Panc1 (cell line): ENCODE measurements at regions not wholly inside any gene's neighbourhood (a gene's known extent, or its start where the extent isn't known, plus 50 kb on each side); places are given as distances from the start of the nearest gene placed in this dataset.

Source experiments
- CTCF ChIP-seq: fragments of 450-650 bp; IDR thresholded peaks from 2 replicates; pipeline ENCODE4 v1.5.1; 2017; ENCODE audit warnings: mild to moderate bottlenecking
- POLR2AphosphoS5 ChIP-seq: IDR thresholded peaks from 2 replicates; pipeline ENCODE4 v1.6.1; 2012; ENCODE audit warnings: mild to moderate bottlenecking, low read depth, low read length, moderate library complexity
- TF ChIP-seq, protein P1 (sequence below), 2 experiments: IDR thresholded peaks; 2 replicates each; pipeline ENCODE4 v1.6.1; 2011 to 2012; ENCODE audit warnings: low read depth in 2 of 2, control low read depth in 1 of 2, low read length in 1 of 2, mild to moderate bottlenecking in 1 of 2, moderate library complexity in 1 of 2; ENCODE audit not compliant: insufficient read depth in 1 of 2

- no peak for TF ChIP-seq CTCF
- TF ChIP-seq, protein P1, sequence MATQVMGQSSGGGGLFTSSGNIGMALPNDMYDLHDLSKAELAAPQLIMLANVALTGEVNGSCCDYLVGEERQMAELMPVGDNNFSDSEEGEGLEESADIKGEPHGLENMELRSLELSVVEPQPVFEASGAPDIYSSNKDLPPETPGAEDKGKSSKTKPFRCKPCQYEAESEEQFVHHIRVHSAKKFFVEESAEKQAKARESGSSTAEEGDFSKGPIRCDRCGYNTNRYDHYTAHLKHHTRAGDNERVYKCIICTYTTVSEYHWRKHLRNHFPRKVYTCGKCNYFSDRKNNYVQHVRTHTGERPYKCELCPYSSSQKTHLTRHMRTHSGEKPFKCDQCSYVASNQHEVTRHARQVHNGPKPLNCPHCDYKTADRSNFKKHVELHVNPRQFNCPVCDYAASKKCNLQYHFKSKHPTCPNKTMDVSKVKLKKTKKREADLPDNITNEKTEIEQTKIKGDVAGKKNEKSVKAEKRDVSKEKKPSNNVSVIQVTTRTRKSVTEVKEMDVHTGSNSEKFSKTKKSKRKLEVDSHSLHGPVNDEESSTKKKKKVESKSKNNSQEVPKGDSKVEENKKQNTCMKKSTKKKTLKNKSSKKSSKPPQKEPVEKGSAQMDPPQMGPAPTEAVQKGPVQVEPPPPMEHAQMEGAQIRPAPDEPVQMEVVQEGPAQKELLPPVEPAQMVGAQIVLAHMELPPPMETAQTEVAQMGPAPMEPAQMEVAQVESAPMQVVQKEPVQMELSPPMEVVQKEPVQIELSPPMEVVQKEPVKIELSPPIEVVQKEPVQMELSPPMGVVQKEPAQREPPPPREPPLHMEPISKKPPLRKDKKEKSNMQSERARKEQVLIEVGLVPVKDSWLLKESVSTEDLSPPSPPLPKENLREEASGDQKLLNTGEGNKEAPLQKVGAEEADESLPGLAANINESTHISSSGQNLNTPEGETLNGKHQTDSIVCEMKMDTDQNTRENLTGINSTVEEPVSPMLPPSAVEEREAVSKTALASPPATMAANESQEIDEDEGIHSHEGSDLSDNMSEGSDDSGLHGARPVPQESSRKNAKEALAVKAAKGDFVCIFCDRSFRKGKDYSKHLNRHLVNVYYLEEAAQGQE (IDR thresholded peaks at IDR 0.05; ENCODE audit: insufficient read depth in 1 of 2, low read depth in 2 of 2, low read length in 1 of 2), result no peak
- TF ChIP-seq POLR2AphosphoS5, result no peak
These were observed 131.9 kb upstream of the MSX1 start for GRCh38 chr4:4727536-4727935.
